CD14-positive monocyte (primary cell): ENCODE measurements at regions not wholly inside any gene's neighbourhood (a gene's known extent, or its start where the extent isn't known, plus 50 kb on each side); places are given as distances from the start of the nearest gene placed in this dataset.

ENCODE experiments used
- DNase-seq, 3 donors: peaks; one replicate each; pipeline ENCODE4 v3.0.0-alpha.2; 2011 to 2022
- H2AFZ ChIP-seq: 2 replicates; pipeline ENCODE4 v1.6.0; 2012; ENCODE audit warnings: mild to moderate bottlenecking, low read depth, low read length, inconsistent platforms; ENCODE audit not compliant: insufficient read depth, poor library complexity, severe bottlenecking
- H3K27ac ChIP-seq, 2 donors: 1 replicate in 1 of 2; 2 replicates in 1 of 2; pipeline ENCODE4 v1.5.1; 2012 to 2013; ENCODE audit warnings: low read length in 2 of 2, control low read depth in 1 of 2, inconsistent platforms in 1 of 2, low read depth in 1 of 2, mild to moderate bottlenecking in 1 of 2
- H3K27me3 ChIP-seq, 2 donors: one replicate each; pipeline versions ENCODE4 v1.6.0 to v1.6.1; 2011 to 2013; ENCODE audit warnings: low read length in 2 of 2; ENCODE audit not compliant: control insufficient read depth in 2 of 2, insufficient read depth in 2 of 2
- H3K36me3 ChIP-seq, 2 donors: replicated peaks in 1 of 2; 1 replicate in 1 of 2; 2 replicates in 1 of 2; pipeline versions ENCODE4 v1.5.1 to v1.6.1; 2012 to 2013; ENCODE audit warnings: low read length in 2 of 2, control low read depth in 1 of 2, inconsistent platforms in 1 of 2, mild to moderate bottlenecking in 1 of 2; ENCODE audit not compliant: insufficient read depth in 2 of 2, control insufficient read depth in 1 of 2
- H3K4me1 ChIP-seq, 2 donors: 1 replicate in 1 of 2; 2 replicates in 1 of 2; pipeline versions ENCODE4 v1.5.1 to v1.6.1; 2012 to 2013; ENCODE audit warnings: low read length in 2 of 2, control low read depth in 1 of 2, inconsistent platforms in 1 of 2, mild to moderate bottlenecking in 1 of 2, moderate library complexity in 1 of 2; ENCODE audit not compliant: insufficient read depth in 2 of 2, control insufficient read depth in 1 of 2
- H3K4me2 ChIP-seq: replicated peaks from 2 replicates; pipeline ENCODE3; 2012; ENCODE audit warnings: low read length, moderate library complexity, mild to moderate bottlenecking; ENCODE audit not compliant: poor library complexity, severe bottlenecking; ENCODE audit errors: extremely low read depth
- H3K4me3 ChIP-seq, 3 experiments: fragments of 200-600 bp in 1 of 3; sonication (generic) in 1 of 3; replicated peaks in 1 of 3; 1 replicate in 2 of 3; 2 replicates in 1 of 3; pipeline ENCODE4 v1.5.1; 2011 to 2013; ENCODE audit warnings: low read length in 3 of 3, mild to moderate bottlenecking in 3 of 3, control low read depth in 2 of 3, low read depth in 2 of 3, inconsistent platforms in 1 of 3, moderate library complexity in 1 of 3
- H3K79me2 ChIP-seq: 2 replicates; pipeline ENCODE4 v1.6.0; 2012; ENCODE audit warnings: mild to moderate bottlenecking, control low read depth, inconsistent platforms, low read length, moderate library complexity; ENCODE audit not compliant: insufficient read depth
- H3K9ac ChIP-seq: 2 replicates; pipeline ENCODE4 v1.6.0; 2017; ENCODE audit warnings: low read length, mild to moderate bottlenecking; ENCODE audit not compliant: insufficient read depth, poor library complexity, severe bottlenecking
- H3K9me3 ChIP-seq, 2 donors: replicated peaks in 1 of 2; 1 replicate in 1 of 2; 2 replicates in 1 of 2; pipeline versions ENCODE4 v1.5.1 to v1.6.1; 2012 to 2013; ENCODE audit warnings: low read length in 2 of 2, control low read depth in 1 of 2; ENCODE audit not compliant: control insufficient read depth in 1 of 2, insufficient read depth in 1 of 2
- H4K20me1 ChIP-seq: 2 replicates; pipeline ENCODE4 v1.6.0; 2012; ENCODE audit warnings: mild to moderate bottlenecking, low read length, control low read depth, moderate library complexity; ENCODE audit not compliant: insufficient read depth
- H3K27ac Mint-ChIP-seq, 7 donors: one replicate each; pipeline ENCODE4 v1.8.0; 2020; ENCODE audit warnings: mild to moderate bottlenecking in 7 of 7, mixed read lengths in 7 of 7, moderate library complexity in 6 of 7, inconsistent platforms in 2 of 7
- H3K27me3 Mint-ChIP-seq, 3 donors: one replicate each; pipeline ENCODE4 v1.8.0; 2021 to 2022; ENCODE audit warnings: low read depth in 3 of 3, mild to moderate bottlenecking in 3 of 3, mixed read lengths in 3 of 3, moderate library complexity in 3 of 3, inconsistent platforms in 1 of 3
- H3K36me3 Mint-ChIP-seq, 2 donors: one replicate each; pipeline ENCODE4 v1.8.0; 2020; ENCODE audit warnings: mixed read lengths in 2 of 2, inconsistent platforms in 1 of 2, mild to moderate bottlenecking in 1 of 2
- H3K4me1 Mint-ChIP-seq: one replicate; pipeline ENCODE4 v1.8.0; 2020; ENCODE audit warnings: mild to moderate bottlenecking, mixed read lengths
- H3K4me3 Mint-ChIP-seq, 2 donors: one replicate each; pipeline ENCODE4 v1.8.0; 2020; ENCODE audit warnings: mild to moderate bottlenecking in 2 of 2, mixed read lengths in 2 of 2, moderate library complexity in 1 of 2
- H3K9me3 Mint-ChIP-seq, 7 donors: one replicate each; pipeline ENCODE4 v1.8.0; 2020 to 2022; ENCODE audit warnings: mixed read lengths in 7 of 7, mild to moderate bottlenecking in 6 of 7, moderate library complexity in 6 of 7, inconsistent platforms in 2 of 7
- CTCF ChIP-seq: fragments of 200-600 bp; IDR thresholded peaks from one replicate; pipeline ENCODE4 v1.8.0; 2022; ENCODE audit warnings: antibody characterized with exemption, mild to moderate bottlenecking
- WGBS: methylation state at CpG from one replicate; pipeline ENCODE4 v1.1.5; 2013; ENCODE audit warnings: missing lambda C conversion rate; ENCODE audit not compliant: insufficient coverage; 5-methylcytosine and 5-hydroxymethylcytosine counted together
- intact Hi-C, 2 donors: fragments of 100-400 bp; cut with micrococcal nuclease; formaldehyde crosslinking; loops; one replicate each; pipeline versions ENCODE4 v1.15.0 to v1.15.1; 2023

GRCh38 chr5:173790836-173791546 lies 97.2 kb upstream of the CPEB4 start:
- Mint-ChIP-seq H3K36me3 (peaks cover 0 to 6% of the 10 kb centered on the region in 2 donors), H3K9me3 (no peaks in the 10 kb centered on the region), H3K4me1 (peaks cover 54% of the 10 kb centered on the region), H3K27ac (peak overlapping the region in 3 of 7 donors; percentile 10 to 45 (median 13)), H3K4me3 (no peak overlapping the region), H3K27me3 (peaks cover 0 to 5% (median 3%) of the 10 kb centered on the region in 3 donors)
- TF ChIP-seq CTCF = no peak
- H3K27me3 ChIP-seq = no peaks in the 10 kb centered on the region
- H4K20me1 ChIP-seq = no peaks in the 10 kb centered on the region
- peaks cover 40 to 47% of the 10 kb centered on the region in 2 donors for H3K4me1 ChIP-seq
- H3K79me2 ChIP-seq = no peaks in the 10 kb centered on the region
- no peak overlapping the region for H2AFZ ChIP-seq
- no peak overlapping the region for H3K9ac ChIP-seq
- 96% methylated on average over 8 of the region's 13 CpGs for WGBS
- H3K36me3 ChIP-seq = no peaks in the 10 kb centered on the region
- H3K9me3 ChIP-seq = no peaks in the 10 kb centered on the region
- H3K27ac ChIP-seq = no peak overlapping the region
- intact Hi-C loops = no loop called here
- no peak for DNase-seq
- H3K4me3 ChIP-seq = no peak overlapping the region
- H3K4me2 ChIP-seq = no peak overlapping the region

DNA sequence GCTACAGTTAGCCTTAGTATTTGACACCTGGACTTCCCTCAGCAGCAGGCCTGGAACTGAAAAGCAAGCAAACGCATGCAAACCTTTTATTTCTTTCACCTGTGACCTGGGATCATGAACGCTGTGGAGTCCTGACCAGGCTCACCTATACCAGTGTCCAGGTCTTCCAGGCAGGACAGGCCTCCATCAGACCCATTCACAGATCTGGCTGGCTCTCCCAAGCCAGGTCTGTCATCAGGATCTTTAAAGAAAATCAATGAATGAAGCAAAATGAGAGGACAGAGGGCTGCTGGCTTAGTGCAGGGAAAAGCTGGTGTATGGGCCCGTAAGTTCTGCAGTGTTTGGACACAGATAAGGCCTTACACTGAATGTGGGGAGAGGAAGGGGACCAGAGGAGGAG lies 96.3 kb upstream of the CPEB4 start:
- no peaks in the 10 kb centered on the region for H3K27me3 ChIP-seq
- H2AFZ ChIP-seq = no peak overlapping the region
- intact Hi-C loops = no loop called here
- no peak overlapping the region for H3K27ac ChIP-seq
- WGBS = 100% methylated on average over 3 of the region's 3 CpGs
- H3K36me3 Mint-ChIP-seq = peaks cover 0 to 6% of the 10 kb centered on the region in 2 donors
- no peaks in the 10 kb centered on the region for H3K9me3 ChIP-seq
- no peaks in the 10 kb centered on the region for H3K9me3 Mint-ChIP-seq
- peaks cover 0 to 5% (median 3%) of the 10 kb centered on the region in 3 donors for H3K27me3 Mint-ChIP-seq
- DNase-seq = no peak
- peak overlapping the region in 1 of 7 donors; percentile 46 for H3K27ac Mint-ChIP-seq
- H3K4me3 Mint-ChIP-seq = no peak overlapping the region
- peaks cover 32 to 38% of the 10 kb centered on the region in 2 donors for H3K4me1 ChIP-seq
- H3K4me2 ChIP-seq = no peak overlapping the region
- H4K20me1 ChIP-seq = no peaks in the 10 kb centered on the region
- H3K4me1 Mint-ChIP-seq = peaks cover 45% of the 10 kb centered on the region
- no peak for TF ChIP-seq CTCF
- H3K4me3 ChIP-seq = no peak overlapping the region
- H3K79me2 ChIP-seq = no peaks in the 10 kb centered on the region
- no peak overlapping the region for H3K9ac ChIP-seq
- H3K36me3 ChIP-seq = no peaks in the 10 kb centered on the region
